HCT116 (cell line): ENCODE measurements at regions not wholly inside any gene's neighbourhood (a gene's known extent, or its start where the extent isn't known, plus 50 kb on each side); places are given as distances from the start of the nearest gene placed in this dataset.

ENCODE experiments used
- ATAC-seq: fragments of 200-7000 bp; cut with Tn5 transposase; 2 replicates; pipeline ENCODE4 v1.9.1; 2020; ENCODE audit warnings: mild to moderate bottlenecking, moderate library complexity
- BruUV-seq: library from RNA; stranded (reverse); fragments of 400-500 nt; replicated peaks from 2 replicates; lab custom pipeline; 2021; lab: Mats Ljungman, UMichigan
- CTCF ChIA-PET: fragments of 300-600 bp; sonication (Branson Sonifier 250); formaldehyde crosslinking; loops from one replicate; lab custom pipeline; 2021; ENCODE audit warnings: antibody characterized with exemption; lab: Charles Lee
- POLR2A ChIA-PET: fragments of 300-600, 350-600 bp; sonication (Branson Sonifier 250); formaldehyde crosslinking; loops from one replicate; lab custom pipeline; 2021; ENCODE audit warnings: antibody characterized with exemption; lab: Charles Lee
- RAD21 ChIA-PET, 2 experiments: fragments of 300-600 bp; sonication (Branson Sonifier 250); formaldehyde crosslinking; loops; one replicate each; lab custom pipeline; 2023; ENCODE audit warnings: low total read pairs in 2 of 2; ENCODE audit not compliant: uncharacterized antibody in 2 of 2, unreplicated experiment in 2 of 2, low non-redundant PET in 1 of 2; lab: Charles Lee
- DNase-seq: peaks from one replicate; pipeline ENCODE4 v3.0.0-alpha.2; 2010; ENCODE audit warnings: low read depth, low spot score
- H2AFZ ChIP-seq: fragments of 200-600 bp; shearing (Covaris generic), sonication (generic); 2 replicates; pipeline ENCODE4 v1.6.1; 2017; ENCODE audit warnings: low read depth, mixed run types, mixed read lengths, antibody characterized with exemption, low read length; ENCODE audit not compliant: poor library complexity, severe bottlenecking
- H3K27ac ChIP-seq: 2 replicates; pipeline ENCODE4 v1.5.1; 2012; ENCODE audit warnings: low read depth, low read length
- H3K27me3 ChIP-seq: fragments of 200-600 bp; sonication (generic); 2 replicates; pipeline ENCODE4 v1.6.1; 2016; ENCODE audit warnings: mixed run types, low read length, mixed read lengths; ENCODE audit not compliant: insufficient read depth
- H3K36me3 ChIP-seq, 2 experiments: fragments of 200-500 bp in 1 of 2; fragments of 200-600 bp in 1 of 2; sonication (Bioruptor generic) in 1 of 2; sonication (generic) in 1 of 2; 2 replicates each; pipeline versions ENCODE4 v1.5.1 to v1.6.1; 2014 to 2016; ENCODE audit warnings: low read length in 2 of 2, inconsistent platforms in 1 of 2, mixed read lengths in 1 of 2, mixed run types in 1 of 2; ENCODE audit not compliant: insufficient read depth in 2 of 2, control insufficient read depth in 1 of 2
- H3K4me1 ChIP-seq, 2 experiments: fragments of 200-600 bp in 1 of 2; sonication (generic) in 1 of 2; 2 replicates each; pipeline versions ENCODE4 v1.5.1 to v1.6.1; 2012 to 2017; ENCODE audit warnings: low read length in 2 of 2, inconsistent platforms in 1 of 2, mild to moderate bottlenecking in 1 of 2, mixed read lengths in 1 of 2, mixed run types in 1 of 2, moderate library complexity in 1 of 2; ENCODE audit not compliant: insufficient read depth in 2 of 2, control insufficient read depth in 1 of 2
- H3K4me2 ChIP-seq: fragments of 200-600 bp; sonication (generic); 2 replicates; pipeline ENCODE4 v1.6.1; 2017; ENCODE audit warnings: mixed run types, low read length, mixed read lengths
- H3K4me3 ChIP-seq, 2 experiments: fragments of 200-600 bp in 1 of 2; sonication (generic) in 1 of 2; replicated peaks in 1 of 2; 2 replicates each; pipeline ENCODE4 v1.5.1; 2011 to 2016; ENCODE audit warnings: low read length in 2 of 2, control low read depth in 1 of 2, low read depth in 1 of 2, mild to moderate bottlenecking in 1 of 2, mixed read lengths in 1 of 2, mixed run types in 1 of 2
- H3K79me2 ChIP-seq: fragments of 200-600 bp; sonication (generic); 2 replicates; pipeline ENCODE4 v1.6.1; 2017; ENCODE audit warnings: mild to moderate bottlenecking, mixed run types, low read length, moderate library complexity, mixed read lengths; ENCODE audit not compliant: insufficient read depth
- H3K9ac ChIP-seq: fragments of 200-600 bp; sonication (generic); 2 replicates; pipeline ENCODE4 v1.6.1; 2016; ENCODE audit warnings: low read length, mixed read lengths
- H3K9me2 ChIP-seq: fragments of 200-600 bp; sonication (generic), shearing (Covaris generic); 2 replicates; pipeline ENCODE4 v1.6.1; 2017; ENCODE audit warnings: mixed run types, mild to moderate bottlenecking, moderate library complexity; ENCODE audit not compliant: insufficient read depth
- H3K9me3 ChIP-seq, 2 experiments: fragments of 200-500 bp in 1 of 2; fragments of 200-600 bp in 1 of 2; sonication (Bioruptor generic) in 1 of 2; sonication (generic) in 1 of 2; 2 replicates each; pipeline ENCODE4 v1.6.1; 2014 to 2017; ENCODE audit warnings: low read length in 2 of 2, mixed read lengths in 2 of 2, inconsistent platforms in 1 of 2, low read depth in 1 of 2, mild to moderate bottlenecking in 1 of 2, mixed run types in 1 of 2, moderate library complexity in 1 of 2; ENCODE audit not compliant: control insufficient read depth in 1 of 2, insufficient read depth in 1 of 2
- H4K20me1 ChIP-seq: fragments of 200-600 bp; sonication (generic), shearing (Covaris generic); 2 replicates; pipeline ENCODE4 v1.6.1; 2017; ENCODE audit warnings: mixed run types, mild to moderate bottlenecking, moderate library complexity; ENCODE audit not compliant: insufficient read depth
- CBX3 ChIP-seq: IDR thresholded peaks from 2 replicates; pipeline ENCODE4 v1.6.1; 2012; ENCODE audit warnings: low read depth
- CEBPB ChIP-seq: IDR thresholded peaks from 2 replicates; pipeline ENCODE4 v1.6.1; 2012; ENCODE audit warnings: low read depth
- CTCF ChIP-seq, 3 experiments: fragments of 200-600 bp in 1 of 3; sonication (generic) in 1 of 3; IDR thresholded peaks in 2 of 3; conservative IDR thresholded peaks in 1 of 3; 2 replicates each; pipeline ENCODE4 v1.5.1; 2012 to 2017; ENCODE audit warnings: low read depth in 2 of 3, low read length in 2 of 3, antibody characterized with exemption in 1 of 3, borderline replicate concordance in 1 of 3, control low read depth in 1 of 3, mild to moderate bottlenecking in 1 of 3, mixed read lengths in 1 of 3, mixed run types in 1 of 3, moderate library complexity in 1 of 3; ENCODE audit not compliant: insufficient read depth in 1 of 3
- EGR1 ChIP-seq: IDR thresholded peaks from 2 replicates; pipeline ENCODE4 v1.6.1; 2012; ENCODE audit warnings: low read depth
- ELF1 ChIP-seq: IDR thresholded peaks from 2 replicates; pipeline ENCODE4 v1.6.1; 2012; ENCODE audit warnings: low read depth, borderline replicate concordance
- EZH2 ChIP-seq: fragments of 200-600 bp; sonication (generic); IDR thresholded peaks from 2 replicates; pipeline ENCODE4 v1.6.1; 2017; ENCODE audit warnings: antibody characterized with exemption, mixed run types
- EZH2phosphoT487 ChIP-seq: fragments of 200-600 bp; IDR thresholded peaks from 2 replicates; pipeline ENCODE4 v1.6.1; 2018; ENCODE audit warnings: antibody characterized with exemption, borderline replicate concordance
- FOSL1 ChIP-seq: IDR thresholded peaks from 2 replicates; pipeline ENCODE4 v1.6.1; 2012; ENCODE audit warnings: low read depth
- MAX ChIP-seq: IDR thresholded peaks from 2 replicates; pipeline ENCODE4 v1.6.1; 2012
- POLR2A ChIP-seq: IDR thresholded peaks from 2 replicates; pipeline ENCODE4 v1.7.0; 2011; ENCODE audit warnings: borderline replicate concordance; ENCODE audit not compliant: insufficient read depth, insufficient read length; ENCODE audit errors: extremely low read depth
- RAD21 ChIP-seq: IDR thresholded peaks from 2 replicates; pipeline ENCODE4 v1.6.1; 2012; ENCODE audit warnings: low read depth, mild to moderate bottlenecking
- SIN3A ChIP-seq: IDR thresholded peaks from 2 replicates; pipeline ENCODE4 v1.6.1; 2012; ENCODE audit warnings: low read depth
- SRF ChIP-seq: IDR thresholded peaks from 2 replicates; pipeline ENCODE4 v1.6.1; 2012; ENCODE audit warnings: low read depth
- TCF7L2 ChIP-seq: IDR thresholded peaks from 2 replicates; pipeline ENCODE4 v1.7.0; 2011; ENCODE audit warnings: borderline replicate concordance, inconsistent platforms; ENCODE audit not compliant: insufficient read depth, insufficient read length; ENCODE audit errors: extremely low read depth
- ZBTB33 ChIP-seq: IDR thresholded peaks from 2 replicates; pipeline ENCODE4 v1.6.1; 2011; ENCODE audit warnings: mild to moderate bottlenecking, low read length, moderate library complexity; ENCODE audit not compliant: insufficient replicate concordance; ENCODE audit errors: extremely low read depth
- ZFX ChIP-seq: fragments of 450-650 bp; IDR thresholded peaks from 2 replicates; pipeline ENCODE4 v1.6.1; 2017
- ZNF274 ChIP-seq: fragments of 200-500 bp; sonication (Bioruptor generic); IDR thresholded peaks from 2 replicates; pipeline ENCODE4 v1.6.1; 2014; ENCODE audit warnings: mild to moderate bottlenecking, low read depth, low read length, inconsistent platforms
- intact Hi-C: fragments of 100-400 bp; cut with micrococcal nuclease; formaldehyde crosslinking; loops from 2 replicates; pipeline ENCODE4 v1.10.0; 2022

- TF ChIP-seq SRF (no peak), FOSL1 (no peak), RAD21 (no peak), ZFX (no peak)
Observed at GRCh38 chr10:85026878-85027467, 698.6 kb downstream of the CCSER2 start (continued).

- Histone ChIP-seq H3K36me3 (no peaks in the 10 kb centered on the region), H3K79me2 (no peaks in the 10 kb centered on the region)
- ATAC-seq = no peak
- no peak for TF ChIP-seq ZNF274
- TF ChIP-seq CTCF (IDR thresholded peaks at IDR 0.05 in 2 of 3, conservative IDR thresholded peaks at IDR 0.05 in 1 of 3; ENCODE audit: borderline replicate concordance in 1 of 3, insufficient read depth in 1 of 3, low read depth in 2 of 3, low read length in 2 of 3) = no peak
- no peak for TF ChIP-seq EGR1
- TF ChIP-seq, all 23 proteins: peak for 0
- Histone ChIP-seq H3K4me2 (no peak overlapping the region), H3K4me1 (no peaks in the 10 kb centered on the region), H3K9ac (no peak overlapping the region), H3K9me3 (no peaks in the 10 kb centered on the region), H4K20me1 (no peaks in the 10 kb centered on the region), H3K4me3 (no peak overlapping the region), H2AFZ (no peak overlapping the region), H3K27ac (no peak overlapping the region), H3K9me2 (no peaks in the 10 kb centered on the region), H3K27me3 (no peaks in the 10 kb centered on the region)
- POLR2A ChIA-PET = no interaction called here
- BruUV-seq = no TSS peak
- RAD21 ChIA-PET = no interaction called here
- CTCF ChIA-PET = no interaction called here
- intact Hi-C loops = no loop called here
- no peak for DNase-seq
Observed at GRCh38 chr10:85032981-85033380, 704.6 kb downstream of the CCSER2 start.

- DNase-seq (no peak), ATAC-seq (no peak)
- no peaks in the 10 kb centered on the region for H3K9me2 ChIP-seq
- POLR2A ChIA-PET = no interaction called here
- H4K20me1 ChIP-seq = no peaks in the 10 kb centered on the region
- RAD21 ChIA-PET = no interaction called here
- intact Hi-C loops = no loop called here
- H3K27me3 ChIP-seq = no peaks in the 10 kb centered on the region
- no peaks in the 10 kb centered on the region for H3K79me2 ChIP-seq
- no peak overlapping the region for H2AFZ ChIP-seq
- no TSS peak for BruUV-seq
- H3K9me3 ChIP-seq = no peaks in the 10 kb centered on the region
- H3K4me3 ChIP-seq = no peak overlapping the region
- H3K4me1 ChIP-seq = no peaks in the 10 kb centered on the region
- H3K27ac ChIP-seq = no peak overlapping the region
- no peak overlapping the region for H3K4me2 ChIP-seq
- H3K36me3 ChIP-seq = no peaks in the 10 kb centered on the region
- CTCF ChIA-PET = no interaction called here
- no peak overlapping the region for H3K9ac ChIP-seq
- TF ChIP-seq FOSL1 (no peak), EZH2 (no peak), POLR2A (no peak), RAD21 (no peak), ZBTB33 (no peak), CBX3 (no peak), TCF7L2 (no peak), MAX (no peak), ELF1 (no peak), ZFX (no peak), SIN3A (no peak), SRF (no peak), EZH2phosphoT487 (no peak), CEBPB (no peak)
Observed at GRCh38 chr10:85036661-85037060, 708.3 kb downstream of the CCSER2 start.
